A673 (cell line): ENCODE measurements at regions not wholly inside any gene's neighbourhood (a gene's known extent, or its start where the extent isn't known, plus 50 kb on each side); places are given as distances from the start of the nearest gene placed in this dataset.

Experiments
- EZH2 ChIP-seq: fragments of 200-600 bp; sonication (generic); IDR thresholded peaks from 2 replicates; pipeline ENCODE4 v1.6.1; 2017; ENCODE audit warnings: borderline replicate concordance, low read depth, mild to moderate bottlenecking, mixed read lengths, antibody characterized with exemption, low read length; ENCODE audit not compliant: poor library complexity, severe bottlenecking
- TF ChIP-seq, protein P1 (sequence below): fragments of 300-800, 200-600 bp; sonication (generic); conservative IDR thresholded peaks from 2 replicates; pipeline ENCODE4 v1.5.1; 2017; ENCODE audit warnings: low read depth, mild to moderate bottlenecking, antibody characterized with exemption, low read length, moderate library complexity, mixed read lengths

GRCh38 chr22:49260681-49261580 lies 566.7 kb downstream of the BRD1 start:
- TF ChIP-seq, protein P1, sequence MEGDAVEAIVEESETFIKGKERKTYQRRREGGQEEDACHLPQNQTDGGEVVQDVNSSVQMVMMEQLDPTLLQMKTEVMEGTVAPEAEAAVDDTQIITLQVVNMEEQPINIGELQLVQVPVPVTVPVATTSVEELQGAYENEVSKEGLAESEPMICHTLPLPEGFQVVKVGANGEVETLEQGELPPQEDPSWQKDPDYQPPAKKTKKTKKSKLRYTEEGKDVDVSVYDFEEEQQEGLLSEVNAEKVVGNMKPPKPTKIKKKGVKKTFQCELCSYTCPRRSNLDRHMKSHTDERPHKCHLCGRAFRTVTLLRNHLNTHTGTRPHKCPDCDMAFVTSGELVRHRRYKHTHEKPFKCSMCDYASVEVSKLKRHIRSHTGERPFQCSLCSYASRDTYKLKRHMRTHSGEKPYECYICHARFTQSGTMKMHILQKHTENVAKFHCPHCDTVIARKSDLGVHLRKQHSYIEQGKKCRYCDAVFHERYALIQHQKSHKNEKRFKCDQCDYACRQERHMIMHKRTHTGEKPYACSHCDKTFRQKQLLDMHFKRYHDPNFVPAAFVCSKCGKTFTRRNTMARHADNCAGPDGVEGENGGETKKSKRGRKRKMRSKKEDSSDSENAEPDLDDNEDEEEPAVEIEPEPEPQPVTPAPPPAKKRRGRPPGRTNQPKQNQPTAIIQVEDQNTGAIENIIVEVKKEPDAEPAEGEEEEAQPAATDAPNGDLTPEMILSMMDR = no peak
- TF ChIP-seq EZH2 = no peak
